ENCODE measurements at regions not wholly inside any gene's neighbourhood (a gene's known extent, or its start where the extent isn't known, plus 50 kb on each side); places are given as distances from the start of the nearest gene placed in this dataset.

DNA sequence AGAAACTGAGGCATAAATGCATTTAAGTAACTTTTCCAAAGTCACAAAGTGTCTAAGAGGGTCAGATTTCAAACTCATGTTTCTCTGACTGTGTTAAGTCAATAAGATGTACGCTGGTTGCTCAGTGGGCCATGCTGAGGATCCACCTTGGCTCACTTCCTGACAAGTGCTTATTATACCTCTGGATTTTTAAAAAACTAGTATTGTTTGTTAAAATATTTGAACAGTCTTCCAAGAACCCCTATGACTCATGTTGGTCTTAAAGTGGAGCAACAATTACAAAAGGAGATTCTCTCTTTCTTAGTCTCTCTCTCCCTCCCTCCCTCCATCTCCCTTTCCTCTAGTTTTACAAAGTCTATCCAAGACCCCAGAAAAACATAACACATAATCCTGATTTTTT is 1050.2 kb downstream of the AGBL1 start:
- no peak for DNase-seq

DNA sequence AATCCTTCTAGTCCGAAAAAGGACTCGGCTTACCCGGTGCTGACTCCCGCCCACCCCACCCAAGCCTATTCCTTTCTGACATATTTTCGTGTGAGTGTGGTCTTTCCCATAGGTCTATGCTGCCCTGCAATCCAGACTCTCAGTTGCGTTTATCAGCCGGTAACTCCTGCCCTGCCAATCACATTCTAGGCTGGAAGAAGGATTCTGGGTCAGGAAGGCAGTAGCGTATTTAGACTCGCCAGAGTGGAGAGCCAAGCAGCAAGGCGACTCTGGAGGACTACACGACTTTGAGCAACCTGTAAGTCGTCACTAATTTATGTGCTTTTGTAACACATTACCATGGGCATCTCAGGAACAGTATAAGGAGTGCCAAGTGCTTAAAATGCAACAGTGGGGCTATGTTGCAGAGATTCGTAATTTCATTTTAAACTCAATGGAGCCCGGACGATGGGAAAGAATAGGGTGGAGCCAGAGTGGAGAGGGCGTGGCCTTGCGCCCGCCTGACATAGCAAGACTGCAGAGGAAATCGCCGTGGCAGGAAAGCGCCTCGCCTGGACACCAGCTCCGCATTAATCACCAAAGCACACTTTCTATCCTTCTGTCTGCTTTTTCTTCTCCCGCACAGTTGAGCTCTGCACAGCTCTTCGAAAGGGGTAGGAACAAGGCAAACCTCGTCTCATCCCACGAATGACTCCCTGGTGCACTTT is 1044.2 kb downstream of the AGBL1 start:
- DNase-seq = no peak

DNA sequence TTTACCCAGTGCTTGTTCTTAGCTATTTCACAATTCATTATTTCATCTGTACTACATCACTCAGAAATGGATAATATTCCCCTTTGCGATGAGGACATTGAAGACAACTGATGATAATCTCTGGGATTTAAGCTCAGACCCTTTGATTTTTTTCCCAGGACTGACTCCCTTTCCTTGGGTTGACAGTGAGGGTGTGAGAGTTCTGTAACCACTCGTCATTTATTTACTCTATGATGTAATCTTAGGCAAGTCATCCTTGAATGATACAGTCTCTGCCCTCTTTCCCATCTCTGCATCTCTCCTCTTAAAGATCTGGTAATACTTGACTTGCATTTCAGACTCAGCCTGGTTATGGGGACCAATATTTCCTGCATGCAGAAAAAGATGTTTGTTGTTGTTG is 1041.7 kb downstream of the AGBL1 start:
- no peak for DNase-seq

DNA sequence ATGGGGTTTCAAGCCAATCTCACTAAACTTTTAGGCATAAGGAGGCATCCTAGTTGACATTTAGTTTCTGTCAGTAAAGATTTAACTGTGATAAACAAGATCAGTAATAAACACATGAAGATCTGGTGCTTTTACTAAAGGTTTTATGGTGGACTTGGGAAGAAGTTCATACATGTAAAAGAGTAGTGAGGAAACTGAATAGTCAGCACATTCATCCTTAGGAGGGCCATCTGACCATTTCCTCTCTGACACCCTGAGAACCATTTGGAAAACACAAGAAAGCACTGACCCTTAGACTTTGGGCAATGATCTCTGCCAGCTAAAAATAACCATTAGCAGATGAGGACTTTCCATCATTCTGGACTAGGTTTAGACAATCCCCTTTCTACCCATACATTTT is 1040.9 kb downstream of the AGBL1 start:
- DNase-seq = no peak

DNA sequence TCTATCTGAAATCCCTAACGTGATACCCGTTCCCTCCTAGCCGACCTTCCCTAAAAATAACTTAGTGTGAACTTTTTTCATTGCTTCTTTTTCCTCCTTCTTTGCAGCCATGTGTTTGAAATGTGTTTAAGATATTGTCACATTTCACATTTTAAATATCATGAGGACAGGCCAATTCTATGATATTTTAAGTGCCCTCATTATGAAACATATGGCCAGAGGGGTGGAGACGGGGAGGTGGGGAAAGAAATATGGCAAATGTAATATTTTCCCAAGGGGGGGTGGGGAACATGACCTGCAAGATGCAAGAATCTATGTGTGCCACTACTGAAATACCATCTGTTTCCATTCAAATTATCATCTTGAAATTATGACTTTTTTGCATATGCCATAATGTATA is 1039.2 kb downstream of the AGBL1 start:
- no peak for DNase-seq

DNA sequence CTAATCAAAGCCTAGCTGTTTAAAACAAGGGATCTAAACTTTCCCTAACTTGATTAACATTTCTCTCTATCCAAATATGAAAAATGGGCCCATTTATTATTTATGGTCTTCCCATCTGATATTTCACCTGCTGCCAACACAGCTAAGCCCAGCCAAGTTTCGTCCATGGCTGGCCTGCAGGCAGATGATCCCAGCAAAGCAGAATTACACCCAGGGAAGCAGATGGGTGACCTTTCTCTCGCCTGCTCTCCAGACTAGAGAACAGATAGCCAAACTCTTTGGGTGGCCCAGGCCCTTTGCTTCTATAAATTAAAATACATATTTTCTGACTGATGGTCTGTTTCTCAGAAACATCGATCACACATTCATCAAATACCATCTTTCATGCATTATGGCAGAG is 1038.8 kb downstream of the AGBL1 start:
- no peak for DNase-seq

DNA sequence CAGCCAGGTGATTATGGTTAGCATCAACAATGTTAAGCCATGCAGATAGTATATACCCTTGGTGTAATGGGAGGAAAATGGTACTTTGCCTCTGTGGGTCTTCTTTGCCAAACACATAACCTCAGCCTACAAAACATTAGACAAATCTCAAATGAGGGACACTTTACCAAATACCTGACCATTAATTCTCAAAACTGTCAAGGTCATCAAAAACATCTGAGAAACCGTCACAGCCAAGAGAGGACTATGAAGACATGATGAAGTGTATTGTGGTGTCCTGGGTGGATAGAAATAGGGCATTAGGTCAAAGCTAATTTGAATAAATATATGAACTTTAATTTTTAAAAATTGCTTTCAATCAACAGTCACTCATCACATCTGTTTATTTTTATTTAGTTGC is 1036.1 kb downstream of the AGBL1 start:
- DNase-seq = no peak

DNA sequence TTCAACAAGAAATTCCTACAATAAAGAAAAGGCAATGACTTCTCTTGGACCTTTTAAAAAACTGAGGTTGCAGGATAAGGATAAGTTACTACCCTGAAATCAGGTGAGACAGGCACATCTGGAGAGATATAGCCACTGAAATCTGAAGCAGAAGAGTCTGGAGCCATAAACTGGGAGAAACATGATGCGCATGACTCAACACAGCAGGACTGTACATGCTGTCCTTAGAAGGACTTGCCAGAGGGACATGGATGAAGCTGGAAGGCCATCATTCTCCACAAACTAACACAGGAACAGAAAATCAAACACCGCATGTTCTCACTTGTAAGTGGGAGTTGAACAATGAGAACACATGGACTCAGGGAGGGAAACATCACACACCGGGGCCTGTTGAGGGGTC is 1020.2 kb downstream of the AGBL1 start:
- DNase-seq = no peak

DNA sequence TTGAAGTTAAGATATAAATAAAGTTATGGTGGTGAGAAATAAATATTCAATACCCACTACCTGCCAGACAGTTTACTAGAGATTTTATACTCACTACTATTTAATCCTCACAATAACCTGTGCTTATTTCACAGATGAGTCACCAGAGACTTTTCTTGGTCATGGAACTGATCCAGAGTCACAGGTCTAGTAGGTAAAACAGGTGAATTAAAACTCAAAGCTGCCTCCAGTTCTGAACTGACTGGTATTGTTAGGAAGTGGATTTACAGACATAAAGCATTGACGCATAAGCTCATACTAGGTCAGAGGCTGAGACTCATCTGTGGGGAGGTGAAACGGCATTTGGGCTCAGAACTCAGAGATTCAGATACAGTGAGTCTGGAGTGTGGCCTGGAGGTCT is 1009.9 kb downstream of the AGBL1 start:
- no peak for DNase-seq

DNA sequence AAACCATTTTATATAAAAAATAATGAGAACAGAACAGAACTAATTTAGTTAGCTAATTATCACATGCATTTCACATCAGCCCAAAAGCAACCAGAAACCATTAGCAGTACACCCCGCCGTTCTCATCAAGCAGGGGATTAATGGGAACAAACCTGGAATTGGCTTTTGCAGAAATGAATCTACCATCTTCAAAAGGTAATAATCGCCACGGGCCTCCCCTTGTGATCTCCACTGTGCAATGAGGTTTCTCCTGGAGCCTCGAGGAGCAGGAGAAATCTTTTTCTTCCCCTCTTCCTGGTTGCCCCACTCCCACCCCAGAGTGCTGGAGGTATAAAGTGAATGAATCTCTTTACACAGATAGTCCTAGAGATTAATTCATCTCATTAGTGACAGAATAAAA is 1003.5 kb downstream of the AGBL1 start:
- no peak for DNase-seq

DNA sequence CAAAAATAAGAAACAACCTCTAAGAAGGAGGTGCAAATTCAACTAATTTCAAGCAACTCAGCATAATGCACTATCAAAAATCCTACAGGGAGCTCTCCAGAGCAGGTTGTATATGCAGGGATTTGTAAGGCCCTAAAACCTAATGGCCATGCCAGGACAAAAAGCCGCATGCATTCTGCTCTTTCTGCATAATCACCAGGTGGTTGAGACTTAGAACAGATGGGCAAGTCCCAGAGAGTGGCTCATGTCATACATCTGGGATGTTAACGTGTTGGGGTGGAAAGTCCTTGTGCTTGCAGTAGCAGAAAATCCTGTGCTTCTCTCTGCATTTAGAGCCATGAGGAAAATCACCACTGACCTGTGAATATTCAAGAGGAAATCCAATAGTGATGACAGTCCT is 1002.9 kb downstream of the AGBL1 start:
- DNase-seq = no peak

DNA sequence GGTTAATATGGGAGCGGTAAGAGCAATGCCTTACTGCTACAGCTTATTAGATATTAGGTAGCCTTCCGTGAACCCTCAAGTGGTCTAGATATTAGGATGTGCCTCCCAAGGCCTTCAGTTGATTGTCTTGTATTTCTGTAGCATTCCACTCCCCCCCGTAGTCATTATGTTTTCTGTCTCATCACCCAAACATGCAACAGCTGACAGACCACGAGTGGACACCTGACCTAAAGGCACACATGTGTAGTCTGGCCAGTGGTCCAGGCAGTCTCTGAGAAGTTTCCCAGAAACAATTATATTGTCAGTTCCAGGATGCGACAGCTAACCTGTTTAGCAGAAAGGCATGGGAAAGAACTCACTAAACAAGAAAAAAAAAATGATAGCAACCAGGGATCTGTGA is 1000.9 kb downstream of the AGBL1 start:
- no peak for DNase-seq

Data from stimulated activated CD4-positive, alpha-beta T cell treated with anti-CD3 and anti-CD28 coated beads, Interleukin-2, amount 100 ng/mL, for 24 hours (primary cell).